C4-2B (cell line): ENCODE measurements at regions not wholly inside any gene's neighbourhood (a gene's known extent, or its start where the extent isn't known, plus 50 kb on each side); places are given as distances from the start of the nearest gene placed in this dataset.

ENCODE experiments used
- CTCF ChIP-seq: fragments of 450-650 bp; conservative IDR thresholded peaks from 2 replicates; pipeline ENCODE4 v1.5.1; 2017; ENCODE audit warnings: mild to moderate bottlenecking
- ZFX ChIP-seq: fragments of 450-650 bp; IDR thresholded peaks from 2 replicates; pipeline ENCODE4 v1.6.1; 2017

DNA sequence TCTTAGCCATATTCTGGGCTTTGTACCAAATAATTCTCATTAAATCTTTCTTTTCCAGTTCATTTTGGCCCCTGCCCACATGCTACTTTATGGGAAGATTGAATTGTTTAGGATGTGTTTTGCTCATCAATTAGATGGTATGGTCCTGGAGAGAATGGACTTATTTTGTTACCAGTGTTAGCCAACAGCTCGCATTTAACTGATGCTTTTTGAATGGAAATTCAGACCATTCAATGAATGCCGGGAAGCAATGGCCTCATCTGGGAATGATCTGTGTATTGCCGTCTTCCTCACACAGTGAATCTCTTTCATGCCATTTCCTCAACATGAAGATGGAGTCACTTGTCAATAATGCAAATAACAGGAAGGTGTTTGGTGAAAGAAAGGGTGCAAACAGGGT, 370.6 kb upstream of the PIK3R1 start:
- TF ChIP-seq CTCF (no peak), ZFX (no peak)
